GM23248 (cell line): ENCODE measurements at regions not wholly inside any gene's neighbourhood (a gene's known extent, or its start where the extent isn't known, plus 50 kb on each side); places are given as distances from the start of the nearest gene placed in this dataset.

Experiments used
- DNase-seq: peaks from one replicate; pipeline ENCODE4 v3.0.0-alpha.2; 2015
- H2AFZ ChIP-seq: fragments of 200-600 bp; sonication (generic); 2 replicates; pipeline ENCODE4 v1.6.1; 2016; ENCODE audit warnings: antibody characterized with exemption
- H3F3A ChIP-seq: fragments of 200-600 bp; sonication (generic); 2 replicates; pipeline ENCODE4 v1.6.1; 2016; ENCODE audit warnings: mild to moderate bottlenecking, antibody characterized with exemption, mixed run types; ENCODE audit not compliant: insufficient read depth
- H3K27ac ChIP-seq: fragments of 200-600 bp; sonication (generic); 2 replicates; pipeline ENCODE4 v1.5.1; 2016; ENCODE audit warnings: mild to moderate bottlenecking
- H3K27me3 ChIP-seq: fragments of 200-600 bp; sonication (generic); replicated peaks from 2 replicates; pipeline ENCODE4 v1.6.1; 2016; ENCODE audit warnings: mild to moderate bottlenecking; ENCODE audit not compliant: insufficient read depth
- H3K36me3 ChIP-seq: fragments of 200-600 bp; sonication (generic); 2 replicates; pipeline ENCODE4 v1.6.1; 2016; ENCODE audit warnings: low read depth, mild to moderate bottlenecking
- H3K4me1 ChIP-seq: fragments of 200-600 bp; sonication (generic); 2 replicates; pipeline ENCODE4 v1.6.1; 2016; ENCODE audit warnings: mild to moderate bottlenecking; ENCODE audit not compliant: insufficient read depth
- H3K4me2 ChIP-seq: fragments of 200-600 bp; sonication (generic); one replicate; pipeline ENCODE4 v1.6.1; 2016; ENCODE audit warnings: mild to moderate bottlenecking; ENCODE audit not compliant: unreplicated experiment
- H3K4me3 ChIP-seq: fragments of 200-600 bp; sonication (generic); 2 replicates; pipeline ENCODE4 v1.5.1; 2016; ENCODE audit warnings: mild to moderate bottlenecking
- H3K79me2 ChIP-seq: fragments of 200-600 bp; sonication (generic); 2 replicates; pipeline ENCODE4 v1.6.1; 2016; ENCODE audit warnings: mild to moderate bottlenecking; ENCODE audit not compliant: insufficient read depth
- H3K9ac ChIP-seq: fragments of 200-600 bp; sonication (generic); 2 replicates; pipeline ENCODE4 v1.6.1; 2016; ENCODE audit warnings: mild to moderate bottlenecking
- H3K9me2 ChIP-seq: fragments of 200-600 bp; sonication (generic); 2 replicates; pipeline ENCODE4 v1.6.1; 2016; ENCODE audit warnings: mixed run types, mild to moderate bottlenecking, moderate library complexity; ENCODE audit not compliant: insufficient read depth
- H3K9me3 ChIP-seq: fragments of 200-600 bp; sonication (generic); one replicate; pipeline ENCODE4 v1.6.1; 2017; ENCODE audit warnings: low read depth
- H4K20me1 ChIP-seq: fragments of 200-600 bp; sonication (generic); 2 replicates; pipeline ENCODE4 v1.6.0; 2016; ENCODE audit not compliant: insufficient read depth
- EZH2 ChIP-seq: fragments of 200-600 bp; sonication (generic); IDR thresholded peaks from 2 replicates; pipeline ENCODE4 v1.6.1; 2018; ENCODE audit warnings: antibody characterized with exemption, mild to moderate bottlenecking; ENCODE audit not compliant: insufficient read depth, poor library complexity, severe bottlenecking
- EZH2phosphoT487 ChIP-seq: fragments of 200-600 bp; sonication (generic); IDR thresholded peaks from 2 replicates; pipeline ENCODE4 v1.6.1; 2018; ENCODE audit warnings: antibody characterized with exemption, moderate library complexity, mild to moderate bottlenecking, low read depth; ENCODE audit not compliant: insufficient read depth
- whole genome bisulfite sequencing, 2 experiments: methylation state at CpG; one replicate each; pipeline ENCODE4 v1.1.6; 2015 to 2017; ENCODE audit warnings: low lambda C conversion rate in 2 of 2, low coverage in 1 of 2; ENCODE audit errors: missing lambda C conversion rate in 2 of 2; 5-methylcytosine and 5-hydroxymethylcytosine counted together
- in situ Hi-C: fragments of 300-500 bp; cut with MboI; formaldehyde crosslinking; loops from 2 replicates; pipeline ENCODE4 v1.15.0; 2020

GRCh38 chr6:147633191-147633590 lies 124.7 kb downstream of the SAMD5 start:
- Histone ChIP-seq H3K79me2 (no peaks in the 10 kb centered on the region), H3F3A (no peaks in the 10 kb centered on the region), H3K9me2 (no peaks in the 10 kb centered on the region), H4K20me1 (no peaks in the 10 kb centered on the region), H3K4me3 (no peak overlapping the region), H3K4me2 (no peak overlapping the region), H3K27me3 (no peaks in the 10 kb centered on the region), H3K4me1 (no peaks in the 10 kb centered on the region), H3K9me3 (no peaks in the 10 kb centered on the region), H2AFZ (no peak overlapping the region), H3K36me3 (no peaks in the 10 kb centered on the region), H3K27ac (no peak overlapping the region), H3K9ac (no peak overlapping the region)
- TF ChIP-seq EZH2 (no peak), EZH2phosphoT487 (no peak)
- in situ Hi-C loops: no loop called here
- no peak for DNase-seq
- 51 to 52% methylated on average over 9 of the region's 9 CpGs for WGBS, 2 experiments

GRCh38 chr6:147637620-147638195 lies 129.2 kb downstream of the SAMD5 start:
- Histone ChIP-seq H4K20me1 (no peaks in the 10 kb centered on the region), H3K79me2 (no peaks in the 10 kb centered on the region), H3K9ac (no peak overlapping the region), H3K4me1 (no peaks in the 10 kb centered on the region), H3K27me3 (no peaks in the 10 kb centered on the region), H3K4me3 (no peak overlapping the region), H3K4me2 (no peak overlapping the region), H3K9me3 (no peaks in the 10 kb centered on the region), H3K36me3 (no peaks in the 10 kb centered on the region), H3K9me2 (no peaks in the 10 kb centered on the region), H2AFZ (no peak overlapping the region), H3F3A (no peaks in the 10 kb centered on the region), H3K27ac (no peak overlapping the region)
- in situ Hi-C loops: no loop called here
- DNase-seq: no peak
- no peak for TF ChIP-seq EZH2phosphoT487
- TF ChIP-seq EZH2: no peak
- WGBS, 2 experiments: 28 to 31% methylated on average over 6 of the region's 6 CpGs

DNA sequence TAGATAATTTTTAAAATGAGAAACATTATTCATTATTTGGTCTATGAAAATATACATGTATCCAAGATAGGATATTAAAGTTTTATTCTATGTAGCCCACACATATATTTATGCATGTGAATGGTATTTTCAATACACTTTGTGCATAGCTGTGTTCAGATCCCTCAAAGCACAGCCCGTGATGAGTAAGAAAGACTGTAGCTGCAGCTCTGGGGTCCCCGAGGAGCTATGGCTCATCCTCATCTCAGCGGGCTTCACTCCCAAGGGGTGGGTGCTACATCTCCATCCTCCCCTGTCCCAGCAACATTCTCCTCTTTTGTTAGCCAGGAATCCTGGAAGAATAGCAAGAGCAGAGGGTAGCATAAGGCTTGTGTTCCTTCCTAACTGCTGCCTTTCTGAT lies 130.8 kb downstream of the SAMD5 start:
- Histone ChIP-seq H3K27ac (no peak overlapping the region), H3K4me1 (no peaks in the 10 kb centered on the region), H3K4me2 (no peak overlapping the region), H3K79me2 (no peaks in the 10 kb centered on the region), H3F3A (no peaks in the 10 kb centered on the region), H3K9ac (no peak overlapping the region), H3K9me3 (no peaks in the 10 kb centered on the region), H3K36me3 (no peaks in the 10 kb centered on the region), H3K9me2 (no peaks in the 10 kb centered on the region), H3K27me3 (no peaks in the 10 kb centered on the region), H2AFZ (no peak overlapping the region), H4K20me1 (no peaks in the 10 kb centered on the region), H3K4me3 (no peak overlapping the region)
- in situ Hi-C loops: no loop called here
- DNase-seq: no peak
- TF ChIP-seq EZH2 (no peak), EZH2phosphoT487 (no peak)
- WGBS, 2 experiments: 25 to 30% methylated on average over 3 of the region's 3 CpGs

GRCh38 chr6:147640606-147641005 lies 132.1 kb downstream of the SAMD5 start:
- Histone ChIP-seq H3K79me2 (no peaks in the 10 kb centered on the region), H3K36me3 (no peaks in the 10 kb centered on the region), H2AFZ (no peak overlapping the region), H3K9me3 (no peaks in the 10 kb centered on the region), H3K4me1 (no peaks in the 10 kb centered on the region), H3K9me2 (no peaks in the 10 kb centered on the region), H3K9ac (no peak overlapping the region), H3K4me2 (no peak overlapping the region), H3K27ac (no peak overlapping the region), H3K4me3 (no peak overlapping the region), H3F3A (no peaks in the 10 kb centered on the region), H4K20me1 (no peaks in the 10 kb centered on the region), H3K27me3 (no peaks in the 10 kb centered on the region)
- TF ChIP-seq EZH2 (no peak), EZH2phosphoT487 (no peak)
- WGBS, 2 experiments: 0 to 11% methylated on average over 1 of the region's 1 CpG
- in situ Hi-C loops: no loop called here
- no peak for DNase-seq

- Histone ChIP-seq H3K79me2 (no peaks in the 10 kb centered on the region), H3K27me3 (no peaks in the 10 kb centered on the region), H3K4me1 (no peaks in the 10 kb centered on the region), H3K27ac (no peak overlapping the region), H3K9me2 (no peaks in the 10 kb centered on the region), H4K20me1 (no peaks in the 10 kb centered on the region), H3K4me2 (no peak overlapping the region), H3F3A (no peaks in the 10 kb centered on the region), H3K4me3 (no peak overlapping the region), H2AFZ (no peak overlapping the region), H3K9me3 (no peaks in the 10 kb centered on the region), H3K36me3 (no peaks in the 10 kb centered on the region), H3K9ac (no peak overlapping the region)
- in situ Hi-C loops: no loop called here
- TF ChIP-seq EZH2 (no peak), EZH2phosphoT487 (no peak)
- DNase-seq: no peak
- WGBS, 2 experiments: 31 to 42% methylated on average over 3 of the region's 3 CpGs
Measured at GRCh38 chr6:147641511-147641910, 133.0 kb downstream of the SAMD5 start.
